ENCODE measurements at regions not wholly inside any gene's neighbourhood (a gene's known extent, or its start where the extent isn't known, plus 50 kb on each side); places are given as distances from the start of the nearest gene placed in this dataset.
"Not testable (repeated sequence)": the region's sequence is repeated elsewhere in the genome, so short reads cannot be mapped to it uniquely, and the experiment has no call there.

- H3K4me3 ChIP-seq (ENCODE audit: low read length): no peak overlapping the region
- no peaks in the 10 kb centered on the region for H3K27me3 ChIP-seq (ENCODE audit: control insufficient read depth, insufficient read depth, low read length)
- H3K9ac ChIP-seq (ENCODE audit: low read depth, low read length): no peak overlapping the region
- H3K36me3 ChIP-seq (ENCODE audit: insufficient read depth, low read length): no peaks in the 10 kb centered on the region
- H3K9me3 ChIP-seq (replicated peaks; ENCODE audit: low read length): peaks cover 14% of the 10 kb centered on the region
- no peaks in the 10 kb centered on the region for H3K4me1 ChIP-seq (ENCODE audit: control insufficient read depth, insufficient read depth, low read length)
- no peak overlapping the region for H3K4me2 ChIP-seq (ENCODE audit: low read length)
These were observed 118.7 kb upstream of the LRRTM4 start for GRCh38 chr2:77640924-77641323.

- Histone ChIP-seq H3K4me3 (ENCODE audit: low read length) (no peak overlapping the region), H3K4me2 (ENCODE audit: low read length) (no peak overlapping the region), H3K36me3 (ENCODE audit: insufficient read depth, low read length) (no peaks in the 10 kb centered on the region), H3K4me1 (ENCODE audit: control insufficient read depth, insufficient read depth, low read length) (no peaks in the 10 kb centered on the region), H3K27me3 (ENCODE audit: control insufficient read depth, insufficient read depth, low read length) (no peaks in the 10 kb centered on the region), H3K9me3 (replicated peaks; ENCODE audit: low read length) (peaks cover 14% of the 10 kb centered on the region), H3K9ac (ENCODE audit: low read depth, low read length) (no peak overlapping the region)
These were observed 120.2 kb upstream of the LRRTM4 start for GRCh38 chr2:77642339-77642738.

- Histone ChIP-seq H3K4me1 (ENCODE audit: control insufficient read depth, insufficient read depth, low read length) (no peaks in the 10 kb centered on the region), H3K36me3 (ENCODE audit: insufficient read depth, low read length) (no peaks in the 10 kb centered on the region), H3K9ac (ENCODE audit: low read depth, low read length) (no peak overlapping the region), H3K9me3 (replicated peaks; ENCODE audit: low read length) (no peaks in the 10 kb centered on the region), H3K4me3 (ENCODE audit: low read length) (no peak overlapping the region), H3K4me2 (ENCODE audit: low read length) (no peak overlapping the region), H3K27me3 (ENCODE audit: control insufficient read depth, insufficient read depth, low read length) (no peaks in the 10 kb centered on the region)
These were observed 127.7 kb upstream of the LRRTM4 start for GRCh38 chr2:77649856-77650255.

- Histone ChIP-seq H3K9me3 (replicated peaks; ENCODE audit: low read length) (no peaks in the 10 kb centered on the region), H3K36me3 (ENCODE audit: insufficient read depth, low read length) (no peaks in the 10 kb centered on the region), H3K9ac (ENCODE audit: low read depth, low read length) (no peak overlapping the region), H3K4me1 (ENCODE audit: control insufficient read depth, insufficient read depth, low read length) (no peaks in the 10 kb centered on the region), H3K4me3 (ENCODE audit: low read length) (no peak overlapping the region), H3K4me2 (ENCODE audit: low read length) (no peak overlapping the region), H3K27me3 (ENCODE audit: control insufficient read depth, insufficient read depth, low read length) (no peaks in the 10 kb centered on the region)
These were observed 130.3 kb upstream of the LRRTM4 start for GRCh38 chr2:77652499-77652898.

DNA sequence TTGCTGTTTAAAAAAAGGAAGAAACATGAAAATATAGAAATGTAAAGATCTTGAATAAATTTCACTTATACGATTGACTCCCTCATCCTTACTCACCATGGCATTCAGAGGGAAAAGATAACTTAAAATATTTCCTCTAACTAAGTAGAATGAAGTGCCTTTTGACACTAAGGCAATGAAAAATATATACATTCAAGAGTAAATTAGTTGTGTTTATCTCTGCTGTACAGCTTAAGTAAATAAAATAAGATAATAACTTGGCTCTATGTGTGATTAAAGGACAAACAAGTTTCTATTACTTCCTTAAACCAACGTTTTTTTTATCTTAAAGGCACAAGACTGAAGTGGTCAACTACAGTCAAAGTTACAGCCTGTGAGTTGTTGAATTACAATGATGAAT lies 142.3 kb upstream of the LRRTM4 start:
- Histone ChIP-seq H3K9me3 (replicated peaks; ENCODE audit: low read length) (peaks cover 3% of the 10 kb centered on the region), H3K9ac (ENCODE audit: low read depth, low read length) (no peak overlapping the region), H3K4me3 (ENCODE audit: low read length) (no peak overlapping the region), H3K4me2 (ENCODE audit: low read length) (no peak overlapping the region), H3K27me3 (ENCODE audit: control insufficient read depth, insufficient read depth, low read length) (no peaks in the 10 kb centered on the region), H3K36me3 (ENCODE audit: insufficient read depth, low read length) (no peaks in the 10 kb centered on the region), H3K4me1 (ENCODE audit: control insufficient read depth, insufficient read depth, low read length) (no peaks in the 10 kb centered on the region)

DNA sequence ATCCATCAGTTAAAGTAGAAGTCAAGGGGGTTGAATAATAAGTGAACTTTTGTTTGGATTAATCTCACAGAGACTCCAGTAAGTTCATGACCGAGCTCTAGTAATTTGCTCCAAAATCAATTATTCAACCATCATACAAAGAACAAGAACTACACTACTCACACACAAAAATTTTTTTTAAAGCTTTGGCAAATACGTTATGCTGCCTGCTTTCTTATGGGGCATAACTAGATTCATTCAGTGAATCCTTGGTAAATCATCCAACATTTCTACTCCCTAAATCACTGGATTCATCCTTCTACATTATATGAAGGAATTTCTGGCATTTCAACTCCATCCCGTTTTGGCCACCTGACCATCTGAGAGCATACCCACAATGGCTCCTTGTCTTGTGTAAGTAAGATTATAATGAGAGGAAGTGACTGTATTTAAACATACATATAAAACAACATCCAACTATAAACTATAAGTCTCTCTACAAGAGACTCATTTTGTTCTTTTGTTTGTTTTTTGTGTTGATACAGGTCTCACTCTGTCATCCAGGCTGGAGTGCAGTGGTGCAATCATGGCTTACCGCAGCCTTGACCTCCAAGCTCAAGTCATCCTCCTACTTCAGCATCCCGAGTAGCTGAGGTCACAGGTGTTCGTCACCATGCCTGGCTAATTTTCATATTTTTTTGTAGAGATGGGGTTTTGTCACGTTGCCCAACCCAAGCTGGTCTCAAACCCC lies 144.2 kb upstream of the LRRTM4 start:
- no peak overlapping the region for H3K9ac ChIP-seq (ENCODE audit: low read depth, low read length)
- H3K9me3 ChIP-seq (replicated peaks; ENCODE audit: low read length): no peaks in the 10 kb centered on the region
- no peaks in the 10 kb centered on the region for H3K4me1 ChIP-seq (ENCODE audit: control insufficient read depth, insufficient read depth, low read length)
- no peaks in the 10 kb centered on the region for H3K27me3 ChIP-seq (ENCODE audit: control insufficient read depth, insufficient read depth, low read length)
- H3K4me3 ChIP-seq (ENCODE audit: low read length): no peak overlapping the region
- H3K4me2 ChIP-seq (ENCODE audit: low read length): no peak overlapping the region
- H3K36me3 ChIP-seq (ENCODE audit: insufficient read depth, low read length): no peaks in the 10 kb centered on the region

GRCh38 chr2:77684543-77685319 lies 162.6 kb upstream of the LRRTM4 start:
- not testable (repeated sequence) for H3K9me3 ChIP-seq (replicated peaks; ENCODE audit: low read length); H3K4me3 ChIP-seq (ENCODE audit: low read length); H3K9ac ChIP-seq (ENCODE audit: low read depth, low read length); H3K36me3 ChIP-seq (ENCODE audit: insufficient read depth, low read length); H3K4me1 ChIP-seq (ENCODE audit: control insufficient read depth, insufficient read depth, low read length); H3K4me2 ChIP-seq (ENCODE audit: low read length); H3K27me3 ChIP-seq (ENCODE audit: control insufficient read depth, insufficient read depth, low read length)

- Histone ChIP-seq H3K36me3 (ENCODE audit: insufficient read depth, low read length) (no peaks in the 10 kb centered on the region), H3K27me3 (ENCODE audit: control insufficient read depth, insufficient read depth, low read length) (no peaks in the 10 kb centered on the region), H3K4me1 (ENCODE audit: control insufficient read depth, insufficient read depth, low read length) (no peaks in the 10 kb centered on the region), H3K9ac (ENCODE audit: low read depth, low read length) (no peak overlapping the region), H3K9me3 (replicated peaks; ENCODE audit: low read length) (no peaks in the 10 kb centered on the region), H3K4me3 (ENCODE audit: low read length) (no peak overlapping the region), H3K4me2 (ENCODE audit: low read length) (no peak overlapping the region)
These were observed 190.4 kb upstream of the LRRTM4 start for GRCh38 chr2:77712601-77713000.

- Histone ChIP-seq H3K4me1 (ENCODE audit: control insufficient read depth, insufficient read depth, low read length) (no peaks in the 10 kb centered on the region), H3K4me2 (ENCODE audit: low read length) (no peak overlapping the region), H3K9ac (ENCODE audit: low read depth, low read length) (no peak overlapping the region), H3K27me3 (ENCODE audit: control insufficient read depth, insufficient read depth, low read length) (no peaks in the 10 kb centered on the region), H3K4me3 (ENCODE audit: low read length) (no peak overlapping the region), H3K36me3 (ENCODE audit: insufficient read depth, low read length) (no peaks in the 10 kb centered on the region), H3K9me3 (replicated peaks; ENCODE audit: low read length) (no peaks in the 10 kb centered on the region)
These were observed 191.2 kb upstream of the LRRTM4 start for GRCh38 chr2:77713412-77713811.

GRCh38 chr2:77720115-77720514 lies 197.9 kb upstream of the LRRTM4 start:
- Histone ChIP-seq H3K27me3 (ENCODE audit: control insufficient read depth, insufficient read depth, low read length) (no peaks in the 10 kb centered on the region), H3K4me1 (ENCODE audit: control insufficient read depth, insufficient read depth, low read length) (no peaks in the 10 kb centered on the region), H3K9me3 (replicated peaks; ENCODE audit: low read length) (no peaks in the 10 kb centered on the region), H3K4me3 (ENCODE audit: low read length) (no peak overlapping the region), H3K9ac (ENCODE audit: low read depth, low read length) (no peak overlapping the region), H3K36me3 (ENCODE audit: insufficient read depth, low read length) (no peaks in the 10 kb centered on the region), H3K4me2 (ENCODE audit: low read length) (no peak overlapping the region)

DNA sequence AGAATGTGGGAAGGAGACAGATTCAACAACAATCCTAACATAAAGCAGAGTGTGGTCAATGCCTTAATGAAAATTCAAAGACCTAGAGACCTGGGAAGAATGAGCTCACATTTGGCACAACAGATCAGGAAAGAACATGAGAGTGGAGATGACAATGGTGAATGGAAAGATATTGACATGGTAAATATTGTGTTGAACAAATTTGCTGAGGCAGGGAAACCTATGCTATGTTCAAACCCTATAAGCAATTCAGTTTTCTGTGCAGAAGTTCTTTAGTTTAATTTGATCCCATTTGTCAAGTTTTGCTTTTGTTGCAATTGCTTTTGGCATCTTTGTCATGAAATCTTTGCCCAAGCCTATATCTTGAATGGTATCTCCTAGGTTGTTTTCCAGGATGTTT lies 199.4 kb upstream of the LRRTM4 start:
- no peak overlapping the region for H3K4me3 ChIP-seq (ENCODE audit: low read length)
- H3K36me3 ChIP-seq (ENCODE audit: insufficient read depth, low read length): no peaks in the 10 kb centered on the region
- H3K9me3 ChIP-seq (replicated peaks; ENCODE audit: low read length): no peaks in the 10 kb centered on the region
- no peak overlapping the region for H3K9ac ChIP-seq (ENCODE audit: low read depth, low read length)
- no peaks in the 10 kb centered on the region for H3K4me1 ChIP-seq (ENCODE audit: control insufficient read depth, insufficient read depth, low read length)
- H3K27me3 ChIP-seq (ENCODE audit: control insufficient read depth, insufficient read depth, low read length): no peaks in the 10 kb centered on the region
- no peak overlapping the region for H3K4me2 ChIP-seq (ENCODE audit: low read length)

DNA sequence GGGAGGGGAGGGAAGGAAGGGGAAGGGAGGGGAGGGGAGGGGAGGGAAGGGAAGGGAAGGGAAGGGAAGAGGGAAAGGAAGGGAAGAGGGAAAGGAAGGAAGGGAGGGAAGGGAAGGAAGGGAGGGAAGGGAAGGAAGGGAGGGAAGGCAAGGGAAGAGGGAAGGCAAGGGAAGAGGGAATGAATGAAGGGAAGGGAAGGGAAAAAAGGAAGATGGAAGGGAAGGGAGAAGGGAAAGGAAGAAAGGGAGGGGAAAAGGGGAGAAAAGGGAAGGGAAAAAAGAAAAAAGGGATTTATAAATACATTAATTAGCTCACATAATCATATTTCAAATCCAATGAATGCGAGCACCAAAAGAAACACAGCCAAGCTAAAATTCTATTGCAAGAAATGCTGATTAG lies 202.9 kb upstream of the LRRTM4 start:
- Histone ChIP-seq H3K4me2 (ENCODE audit: low read length) (no peak overlapping the region), H3K27me3 (ENCODE audit: control insufficient read depth, insufficient read depth, low read length) (no peaks in the 10 kb centered on the region), H3K9ac (ENCODE audit: low read depth, low read length) (no peak overlapping the region), H3K4me3 (ENCODE audit: low read length) (no peak overlapping the region), H3K4me1 (ENCODE audit: control insufficient read depth, insufficient read depth, low read length) (no peaks in the 10 kb centered on the region), H3K36me3 (ENCODE audit: insufficient read depth, low read length) (no peaks in the 10 kb centered on the region), H3K9me3 (replicated peaks; ENCODE audit: low read length) (no peaks in the 10 kb centered on the region)

Data from skeletal muscle satellite cell (primary cell).